Keratinocyte (primary cell): ENCODE measurements at regions not wholly inside any gene's neighbourhood (a gene's known extent, or its start where the extent isn't known, plus 50 kb on each side); places are given as distances from the start of the nearest gene placed in this dataset.

Experiments used
- DNase-seq: peaks from one replicate; pipeline ENCODE4 v3.0.0-alpha.2; 2011; ENCODE audit warnings: low read depth, missing footprints, low spot score
- FAIRE-seq: peaks from 2 replicates; lab custom pipeline; 2011; peaks lifted over from hg19 to GRCh38; lab: Jason Lieb, UNC
- H2AFZ ChIP-seq: 2 replicates; pipeline ENCODE4 v1.6.0; 2012; ENCODE audit warnings: low read length, control low read depth, inconsistent platforms; ENCODE audit not compliant: control insufficient read depth
- H3K27ac ChIP-seq: 2 replicates; pipeline ENCODE4 v1.5.1; 2011; ENCODE audit warnings: low read length; ENCODE audit not compliant: control insufficient read depth, insufficient read depth
- H3K27me3 ChIP-seq: 3 replicates; pipeline ENCODE4 v1.6.0; 2011; ENCODE audit warnings: low read length; ENCODE audit not compliant: control insufficient read depth, insufficient read depth; ENCODE audit errors: extremely low read depth
- H3K36me3 ChIP-seq, 2 experiments: 2 replicates in 1 of 2; 3 replicates in 1 of 2; pipeline ENCODE4 v1.5.1; 2011; ENCODE audit warnings: low read length in 2 of 2, mild to moderate bottlenecking in 1 of 2; ENCODE audit not compliant: control insufficient read depth in 2 of 2, insufficient read depth in 2 of 2; ENCODE audit errors: extremely low read depth in 1 of 2
- H3K4me1 ChIP-seq: 3 replicates; pipeline ENCODE4 v1.5.1; 2011; ENCODE audit warnings: low read length; ENCODE audit not compliant: control insufficient read depth, insufficient read depth; ENCODE audit errors: extremely low read depth
- H3K4me2 ChIP-seq: 3 replicates; pipeline ENCODE4 v1.6.0; 2011; ENCODE audit warnings: low read depth, low read length; ENCODE audit not compliant: control insufficient read depth, insufficient read depth; ENCODE audit errors: extremely low read depth
- H3K4me3 ChIP-seq, 3 experiments: fragments of 200-600 bp in 1 of 3; sonication (generic) in 1 of 3; 2 replicates in 2 of 3; 3 replicates in 1 of 3; pipeline ENCODE4 v1.5.1; 2011 to 2016; ENCODE audit warnings: low read length in 3 of 3, mild to moderate bottlenecking in 3 of 3, control low read depth in 2 of 3, inconsistent platforms in 1 of 3, low read depth in 1 of 3, mixed read lengths in 1 of 3, mixed run types in 1 of 3, moderate library complexity in 1 of 3; ENCODE audit not compliant: control insufficient read depth in 2 of 3, insufficient read depth in 2 of 3; ENCODE audit errors: extremely low read depth in 1 of 3
- H3K79me2 ChIP-seq: 2 replicates; pipeline ENCODE4 v1.6.0; 2012; ENCODE audit warnings: low read length; ENCODE audit not compliant: control insufficient read depth, insufficient read depth
- H3K9ac ChIP-seq: 3 replicates; pipeline ENCODE4 v1.6.0; 2011; ENCODE audit warnings: low read length; ENCODE audit not compliant: control insufficient read depth, insufficient read depth; ENCODE audit errors: extremely low read depth
- H3K9me1 ChIP-seq: 3 replicates; pipeline ENCODE4 v1.6.0; 2011; ENCODE audit warnings: low read length; ENCODE audit not compliant: control insufficient read depth, insufficient read depth; ENCODE audit errors: extremely low read depth
- H3K9me3 ChIP-seq: 2 replicates; pipeline ENCODE4 v1.5.1; 2012; ENCODE audit warnings: low read depth, low read length; ENCODE audit not compliant: control insufficient read depth
- H4K20me1 ChIP-seq: 3 replicates; pipeline ENCODE4 v1.6.0; 2011; ENCODE audit warnings: low read length; ENCODE audit not compliant: control insufficient read depth, insufficient read depth; ENCODE audit errors: extremely low read depth
- CTCF ChIP-seq, 3 experiments: IDR thresholded peaks in 1 of 3; conservative IDR thresholded peaks in 1 of 3; optimal IDR thresholded peaks in 1 of 3; 2 replicates in 2 of 3; 3 replicates in 1 of 3; pipeline versions ENCODE3 to v1.5.1; 2011; ENCODE audit warnings: low read length in 3 of 3, mild to moderate bottlenecking in 3 of 3, moderate library complexity in 2 of 3, control low read depth in 1 of 3, inconsistent platforms in 1 of 3; ENCODE audit not compliant: insufficient read depth in 2 of 3; ENCODE audit errors: extremely low read depth in 1 of 3
- EZH2 ChIP-seq: IDR thresholded peaks from one replicate; pipeline ENCODE4 v1.6.1; 2012; ENCODE audit warnings: inconsistent platforms, mild to moderate bottlenecking, low read length, moderate library complexity
- dilution Hi-C: fragments of 300-500 bp; cut with MboI; formaldehyde crosslinking; loops from one replicate; pipeline ENCODE4 v1.7.0; 2020; ENCODE audit warnings: low sequenced_read_pairs; ENCODE audit not compliant: extremely low pct_ligation_motif_present

GRCh38 chr7:53413021-53413420, 377.6 kb downstream of the POM121L12 start:
- H3K4me1 ChIP-seq = no peaks in the 10 kb centered on the region
- dilution Hi-C loops = no loop called here
- no peaks in the 10 kb centered on the region for H3K36me3 ChIP-seq
- no peak overlapping the region for H2AFZ ChIP-seq
- TF ChIP-seq EZH2 (no peak), CTCF (optimal IDR thresholded peaks at IDR 0.05 in 1 of 3, IDR thresholded peaks at IDR 0.05 in 1 of 3, conservative IDR thresholded peaks at IDR 0.05 in 1 of 3; ENCODE audit: extremely low read depth in 1 of 3, insufficient read depth in 2 of 3, low read length in 3 of 3) (no peak)
- no peaks in the 10 kb centered on the region for H3K9me1 ChIP-seq
- H3K79me2 ChIP-seq = no peaks in the 10 kb centered on the region
- H4K20me1 ChIP-seq = no peaks in the 10 kb centered on the region
- H3K9ac ChIP-seq = no peak overlapping the region
- no peaks in the 10 kb centered on the region for H3K27me3 ChIP-seq
- FAIRE-seq (no peak), DNase-seq (no peak)
- no peak overlapping the region for H3K4me3 ChIP-seq
- H3K4me2 ChIP-seq = no peak overlapping the region
- no peaks in the 10 kb centered on the region for H3K9me3 ChIP-seq
- H3K27ac ChIP-seq = no peak overlapping the region

- no peak for FAIRE-seq
- H3K4me3 ChIP-seq = no peak overlapping the region
- H3K36me3 ChIP-seq = no peaks in the 10 kb centered on the region
- H2AFZ ChIP-seq = no peak overlapping the region
- H3K27me3 ChIP-seq = no peaks in the 10 kb centered on the region
- no peaks in the 10 kb centered on the region for H3K9me3 ChIP-seq
- H4K20me1 ChIP-seq = no peaks in the 10 kb centered on the region
- no peaks in the 10 kb centered on the region for H3K9me1 ChIP-seq
- DNase-seq = no peak
- no peak overlapping the region for H3K9ac ChIP-seq
- H3K79me2 ChIP-seq = no peaks in the 10 kb centered on the region
- dilution Hi-C loops = no loop called here
- no peak overlapping the region for H3K27ac ChIP-seq
- TF ChIP-seq EZH2 (no peak), CTCF (optimal IDR thresholded peaks at IDR 0.05 in 1 of 3, IDR thresholded peaks at IDR 0.05 in 1 of 3, conservative IDR thresholded peaks at IDR 0.05 in 1 of 3; ENCODE audit: extremely low read depth in 1 of 3, insufficient read depth in 2 of 3, low read length in 3 of 3) (no peak)
- no peak overlapping the region for H3K4me2 ChIP-seq
- H3K4me1 ChIP-seq = no peaks in the 10 kb centered on the region
Measured at GRCh38 chr7:53415816-53416215, 380.4 kb downstream of the POM121L12 start.
